ENCODE measurements at regions not wholly inside any gene's neighbourhood (a gene's known extent, or its start where the extent isn't known, plus 50 kb on each side); places are given as distances from the start of the nearest gene placed in this dataset.

GRCh38 chr20:10873026-10873425 is 199.2 kb upstream of the JAG1 start:
- TF ChIP-seq EZH2 (optimal IDR thresholded peaks at IDR 0.05; ENCODE audit: low read depth, low read length) (no peak), CTCF (IDR thresholded peaks at IDR 0.05; ENCODE audit: low read length) (no peak)
